Ovary (tissue), 3 donors: ENCODE measurements at regions not wholly inside any gene's neighbourhood (a gene's known extent, or its start where the extent isn't known, plus 50 kb on each side); places are given as distances from the start of the nearest gene placed in this dataset.

ENCODE experiments used
- EP300 ChIP-seq: sonication (generic); formaldehyde crosslinking; IDR thresholded peaks from one replicate; pipeline ENCODE4 v1.6.1; 2017; ENCODE audit warnings: antibody characterized with exemption
- TF ChIP-seq, protein P1 (sequence below), 3 donors: fragments of 450-650 bp in 2 of 3; fragments of 200-600 bp in 1 of 3; IDR thresholded peaks; one replicate each; pipeline versions ENCODE4 v1.5.1 to v1.8.0; 2016 to 2022; ENCODE audit warnings: antibody characterized with exemption in 3 of 3, mild to moderate bottlenecking in 1 of 3
- donor health status: DM: no; HTN: no; CAD: no.

- TF ChIP-seq, protein P1, sequence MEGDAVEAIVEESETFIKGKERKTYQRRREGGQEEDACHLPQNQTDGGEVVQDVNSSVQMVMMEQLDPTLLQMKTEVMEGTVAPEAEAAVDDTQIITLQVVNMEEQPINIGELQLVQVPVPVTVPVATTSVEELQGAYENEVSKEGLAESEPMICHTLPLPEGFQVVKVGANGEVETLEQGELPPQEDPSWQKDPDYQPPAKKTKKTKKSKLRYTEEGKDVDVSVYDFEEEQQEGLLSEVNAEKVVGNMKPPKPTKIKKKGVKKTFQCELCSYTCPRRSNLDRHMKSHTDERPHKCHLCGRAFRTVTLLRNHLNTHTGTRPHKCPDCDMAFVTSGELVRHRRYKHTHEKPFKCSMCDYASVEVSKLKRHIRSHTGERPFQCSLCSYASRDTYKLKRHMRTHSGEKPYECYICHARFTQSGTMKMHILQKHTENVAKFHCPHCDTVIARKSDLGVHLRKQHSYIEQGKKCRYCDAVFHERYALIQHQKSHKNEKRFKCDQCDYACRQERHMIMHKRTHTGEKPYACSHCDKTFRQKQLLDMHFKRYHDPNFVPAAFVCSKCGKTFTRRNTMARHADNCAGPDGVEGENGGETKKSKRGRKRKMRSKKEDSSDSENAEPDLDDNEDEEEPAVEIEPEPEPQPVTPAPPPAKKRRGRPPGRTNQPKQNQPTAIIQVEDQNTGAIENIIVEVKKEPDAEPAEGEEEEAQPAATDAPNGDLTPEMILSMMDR (IDR thresholded peaks at IDR 0.05): no peak
- no peak for TF ChIP-seq EP300
Observed at GRCh38 chr13:47218611-47219010, 321.8 kb upstream of the HTR2A start.
